ENCODE measurements at regions not wholly inside any gene's neighbourhood (a gene's known extent, or its start where the extent isn't known, plus 50 kb on each side); places are given as distances from the start of the nearest gene placed in this dataset.
"Not testable (repeated sequence)": the region's sequence is repeated elsewhere in the genome, so short reads cannot be mapped to it uniquely, and the experiment has no call there.

DNA sequence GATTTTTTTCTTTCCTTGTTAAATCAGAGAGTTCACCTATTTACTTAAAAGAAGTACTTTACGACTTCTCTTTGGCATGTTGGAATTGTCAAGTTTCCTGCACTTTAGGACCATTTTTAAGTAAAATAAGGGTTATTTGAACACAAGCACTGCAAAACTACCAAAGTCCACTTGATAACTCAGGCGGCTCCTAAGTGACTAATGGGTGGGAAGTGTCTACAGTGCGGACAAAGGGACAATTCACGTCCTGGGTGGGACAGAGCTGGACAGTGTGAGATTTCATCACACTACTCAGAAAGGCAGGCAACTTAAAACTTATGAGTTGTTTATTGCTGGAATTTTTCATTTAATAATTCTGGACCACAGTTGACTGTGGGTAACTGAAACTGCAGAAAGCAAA, 590.2 kb upstream of the UBE2E2 start:
- no peak for DNase-seq

- no peak for DNase-seq
Measured at GRCh38 chr3:22615790-22616189, 587.3 kb upstream of the UBE2E2 start.

DNA sequence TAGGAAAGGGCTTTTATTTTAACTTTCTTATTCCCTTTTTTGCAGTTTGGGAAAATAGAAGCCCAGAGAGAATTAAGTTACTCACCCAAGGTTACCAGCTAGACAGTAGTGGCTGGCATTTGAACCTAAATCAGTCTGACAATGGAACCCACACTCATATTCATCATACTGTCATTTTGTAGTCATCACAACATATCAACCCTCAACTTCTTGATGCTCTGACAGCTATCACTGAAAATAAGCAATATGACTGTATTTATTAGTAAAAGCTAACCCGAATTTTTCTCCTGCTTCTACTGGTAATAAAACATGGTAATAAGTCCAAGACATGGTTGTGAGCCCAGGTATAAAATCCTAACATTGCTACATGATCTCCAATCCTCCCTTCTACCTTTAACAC, 585.8 kb upstream of the UBE2E2 start:
- DNase-seq, result no peak

GRCh38 chr3:22620498-22620897, 582.6 kb upstream of the UBE2E2 start:
- no peak for DNase-seq

DNA sequence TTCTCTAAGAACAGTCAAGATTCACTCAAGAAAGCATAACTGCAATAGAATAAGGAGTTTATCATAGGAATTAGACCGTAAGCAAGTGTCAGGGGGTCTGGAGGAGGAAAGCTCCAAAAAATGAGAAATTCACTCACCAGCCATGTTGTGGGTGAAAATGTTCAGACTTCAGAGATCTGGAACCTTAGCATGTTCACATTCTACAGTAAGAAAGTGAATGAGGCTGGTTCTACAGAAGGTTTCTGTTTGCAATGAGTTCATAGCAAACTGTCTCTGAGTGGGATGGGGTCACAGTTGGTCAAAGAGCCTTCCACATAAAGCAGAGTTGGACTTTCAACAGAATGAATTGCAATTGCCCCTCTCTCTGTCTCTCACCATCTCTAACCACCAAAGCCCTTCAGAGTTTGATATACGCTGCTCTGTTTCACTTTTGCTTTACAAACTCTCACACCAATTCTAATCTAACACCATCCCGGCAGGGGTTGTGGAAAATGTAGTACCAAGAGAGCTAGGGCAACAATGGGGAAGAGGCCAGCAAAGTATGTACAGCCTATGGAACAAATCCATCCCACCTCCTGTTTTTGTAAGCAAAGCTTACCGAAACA, 581.8 kb upstream of the UBE2E2 start:
- no peak for DNase-seq

DNA sequence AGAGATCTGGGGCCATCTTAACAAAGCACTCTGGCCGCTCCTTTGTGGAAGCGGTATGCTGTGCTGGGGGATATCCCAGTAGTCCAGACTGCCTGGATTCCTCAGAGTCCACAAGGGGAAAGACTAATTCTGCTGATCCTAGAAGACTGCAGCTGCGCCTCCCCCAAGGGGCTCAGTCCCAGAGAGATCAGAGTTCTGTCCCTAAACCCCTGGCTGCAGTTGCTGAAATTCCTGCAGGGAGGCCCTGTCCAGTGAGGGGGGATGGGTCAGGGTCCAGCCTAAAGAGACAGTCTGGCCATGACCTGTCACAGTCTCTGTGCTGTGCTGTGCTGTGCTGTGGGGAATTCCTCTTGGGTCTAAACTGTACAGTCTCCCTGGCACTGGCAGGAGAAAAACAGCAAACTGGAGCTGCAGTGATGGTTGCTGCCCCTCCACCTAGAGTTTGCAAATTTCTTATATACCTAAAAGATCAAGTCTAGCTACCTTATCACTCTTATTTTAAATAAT, 575.1 kb upstream of the UBE2E2 start:
- no peak for DNase-seq

- no peak for DNase-seq
Measured at GRCh38 chr3:22632536-22632935, 570.6 kb upstream of the UBE2E2 start.

DNA sequence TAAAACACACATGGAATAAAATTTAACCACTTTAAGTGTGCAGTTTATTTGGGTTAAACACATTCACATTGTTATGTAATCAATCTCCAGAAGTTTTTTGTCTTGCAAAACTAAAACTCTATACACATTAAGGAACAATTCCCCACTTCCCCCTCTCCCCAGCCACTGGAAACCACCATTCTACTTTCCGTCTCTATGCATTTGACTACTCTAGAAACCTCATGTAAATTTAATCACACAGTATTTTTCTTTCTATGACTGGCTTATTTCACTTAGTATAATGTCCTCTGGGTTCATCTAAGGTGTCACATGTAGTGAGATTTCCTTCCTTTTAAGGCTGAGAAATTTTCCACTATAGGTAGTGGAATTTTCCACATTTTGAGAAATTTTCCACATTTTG, 568.7 kb upstream of the UBE2E2 start:
- no peak for DNase-seq

- no peak for DNase-seq
Measured at GRCh38 chr3:22659651-22660475, 543.3 kb upstream of the UBE2E2 start.

DNA sequence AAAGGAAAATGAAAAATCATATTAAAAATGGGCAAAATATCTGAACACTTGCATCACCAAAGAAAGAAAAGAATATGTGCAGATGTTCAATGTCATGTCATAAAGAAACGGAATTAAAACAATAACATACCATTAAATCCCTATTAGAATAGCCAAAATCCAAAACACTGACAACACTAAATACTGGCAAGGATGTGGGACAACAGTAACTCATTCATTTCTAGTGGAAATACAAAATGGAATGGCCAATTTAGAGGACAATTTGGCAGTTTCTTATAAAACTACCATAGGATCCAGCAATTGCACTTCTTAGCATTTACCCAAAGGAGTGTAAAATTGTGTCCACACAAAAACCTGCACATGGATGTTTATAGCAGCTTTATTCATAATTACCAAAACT, 542.5 kb upstream of the UBE2E2 start:
- DNase-seq, result no peak

- no peak for DNase-seq
Measured at GRCh38 chr3:22661121-22661700, 541.9 kb upstream of the UBE2E2 start.

GRCh38 chr3:22665528-22665927, 537.6 kb upstream of the UBE2E2 start:
- no peak for DNase-seq

GRCh38 chr3:22666736-22667135, 536.4 kb upstream of the UBE2E2 start:
- no peak for DNase-seq

DNA sequence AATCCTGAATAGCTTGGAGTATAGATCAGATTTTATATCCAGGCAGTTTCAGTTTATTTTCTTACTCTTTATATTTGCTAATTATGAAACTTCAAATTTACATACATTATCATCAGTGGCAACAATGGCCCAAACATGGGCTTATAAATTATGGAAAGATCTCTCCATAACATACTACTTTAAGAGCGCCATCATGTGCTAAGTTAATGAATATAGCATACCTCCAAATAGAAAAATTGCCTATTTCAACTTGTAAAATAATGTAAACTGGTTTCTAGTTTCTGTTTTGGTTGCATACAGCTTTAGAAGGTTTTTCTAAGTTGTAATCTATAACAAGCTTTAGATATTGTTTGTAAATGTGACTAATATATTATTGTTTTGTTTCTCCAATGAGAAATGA, 531.3 kb upstream of the UBE2E2 start:
- no peak for DNase-seq

DNA sequence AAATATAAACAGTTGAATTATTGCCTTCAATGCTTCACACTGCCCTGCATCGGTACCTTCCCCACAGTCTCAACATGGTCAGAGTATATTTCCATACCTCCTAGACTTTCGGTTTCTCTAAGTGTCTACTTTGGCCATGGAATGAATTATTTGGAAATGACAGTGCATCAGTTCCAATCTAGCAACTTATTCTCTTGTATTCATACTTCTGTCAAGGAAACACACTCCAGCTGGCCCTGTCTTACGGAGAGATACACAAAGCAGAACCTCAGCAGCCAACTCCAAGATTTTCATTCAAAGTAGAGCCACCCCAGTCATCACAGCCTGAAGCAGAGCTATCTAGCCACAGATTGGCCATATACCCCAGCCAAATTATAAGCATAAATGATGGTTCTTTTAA, 518.4 kb upstream of the UBE2E2 start:
- DNase-seq, result no peak

DNA sequence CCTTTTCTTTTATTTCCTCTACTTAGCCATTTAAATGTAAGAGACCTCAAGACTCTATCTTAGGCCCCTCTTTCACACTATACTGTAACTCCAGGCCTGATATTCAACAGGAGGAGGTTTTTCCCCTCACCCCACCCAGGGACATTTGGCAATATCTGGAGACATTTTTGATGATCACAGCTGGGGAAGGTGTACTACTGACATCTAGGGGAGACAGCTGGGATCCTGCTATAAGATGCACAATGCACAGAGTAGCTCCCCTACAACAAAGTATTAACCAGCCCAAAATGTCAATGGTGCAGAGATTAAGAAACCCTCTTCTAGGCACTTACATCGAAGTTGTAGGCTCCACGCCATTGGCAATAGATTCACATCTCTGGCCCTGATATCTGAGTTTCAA, 517.5 kb upstream of the UBE2E2 start:
- DNase-seq, result no peak

- no peak for DNase-seq
Measured at GRCh38 chr3:22691407-22691806, 511.7 kb upstream of the UBE2E2 start.

- no peak for DNase-seq
Measured at GRCh38 chr3:22691856-22692628, 511.1 kb upstream of the UBE2E2 start.

DNA sequence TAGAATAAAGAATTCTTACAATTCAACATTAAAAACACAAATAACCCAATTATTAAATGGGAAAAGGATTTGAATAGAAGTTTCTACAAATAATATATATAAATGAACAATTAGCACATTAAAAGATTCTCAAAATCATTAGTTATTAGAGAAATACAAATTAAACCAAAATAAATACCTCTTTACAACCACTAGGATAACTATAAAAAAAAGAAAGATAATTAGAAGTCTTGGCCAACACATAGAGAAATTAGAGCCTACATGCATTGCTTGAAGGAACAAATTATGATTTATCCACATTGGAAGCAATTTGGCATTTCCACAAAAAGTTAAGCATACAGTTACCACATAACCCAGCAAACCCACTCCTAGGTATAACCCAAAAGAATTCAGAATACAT, 502.3 kb upstream of the UBE2E2 start:
- DNase-seq, result no peak

DNA sequence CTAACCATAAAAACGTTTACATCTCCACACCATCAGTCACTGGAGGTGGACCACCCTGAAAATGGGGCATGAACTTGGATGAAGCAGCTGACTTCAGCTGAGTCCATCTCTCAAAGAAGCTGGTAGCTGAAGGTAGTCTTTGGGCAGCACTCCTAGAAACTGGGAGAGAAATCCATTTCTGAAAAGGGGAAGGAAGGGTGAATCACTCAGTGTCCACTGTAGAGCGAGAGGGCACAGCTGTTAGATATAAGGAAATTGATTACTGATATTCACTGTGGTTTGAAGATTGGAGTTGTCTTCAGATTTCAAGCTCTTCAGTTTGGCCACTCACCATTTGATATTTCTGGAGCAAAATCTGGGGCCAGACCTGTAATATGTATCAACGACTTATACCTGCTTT, 499.0 kb upstream of the UBE2E2 start:
- DNase-seq, result no peak

DNA sequence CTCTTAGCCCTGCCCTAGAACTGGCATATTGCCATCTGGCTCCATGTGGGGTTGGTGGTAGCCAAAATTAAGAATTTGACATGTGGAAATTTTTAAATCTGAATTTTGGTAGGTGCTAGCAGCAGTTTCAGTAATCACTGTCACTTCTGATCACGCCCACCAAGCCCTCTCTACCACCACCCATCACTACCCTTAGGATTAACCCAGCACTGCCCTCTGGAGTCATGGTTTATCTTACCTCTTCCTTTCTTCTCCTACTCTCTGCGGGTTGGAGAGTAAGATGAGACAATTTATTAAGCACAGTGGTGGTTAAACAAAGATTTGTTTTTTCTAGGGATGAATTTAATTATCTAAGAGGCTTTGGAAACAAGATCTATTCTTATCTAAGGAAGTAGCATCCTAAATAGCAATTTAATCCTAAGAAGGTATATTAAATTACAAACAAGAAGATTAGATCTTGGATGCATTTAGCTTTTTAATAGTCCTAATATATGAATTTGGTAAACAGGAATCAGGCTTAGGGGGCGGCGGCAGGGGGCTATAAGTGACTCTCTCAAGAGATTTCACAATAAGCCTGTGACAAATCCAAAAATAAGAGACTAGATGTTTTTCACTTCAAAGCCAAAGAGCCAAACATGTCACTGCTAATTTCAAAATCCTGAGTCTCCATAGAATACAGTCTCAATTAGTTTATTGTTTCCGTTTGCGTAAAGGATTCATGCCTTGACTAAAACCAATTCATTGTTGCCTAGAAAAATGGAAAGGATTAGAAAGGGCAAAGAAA, 498.4 kb upstream of the UBE2E2 start:
- no peak for DNase-seq

DNA sequence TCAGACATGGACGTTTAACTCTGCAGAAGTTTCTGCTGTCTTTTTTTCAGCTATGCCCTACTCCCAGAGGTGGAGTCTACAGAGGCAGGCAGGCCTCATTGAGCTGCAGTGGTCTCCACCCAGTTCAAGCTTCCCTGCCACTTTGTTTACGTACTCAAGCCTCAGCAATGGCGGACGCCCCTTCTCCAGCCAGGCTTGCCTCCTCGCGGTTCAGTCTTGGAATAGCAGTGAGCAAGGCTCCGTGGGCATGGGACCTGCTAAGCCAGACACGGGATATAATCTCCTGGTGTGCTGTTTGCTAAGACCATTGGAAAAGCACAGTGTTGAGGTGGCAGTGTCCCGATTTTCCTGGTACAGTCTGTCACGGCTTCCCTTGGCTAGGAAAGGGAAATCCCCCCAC, 496.2 kb upstream of the UBE2E2 start:
- DNase-seq, result not testable (repeated sequence)

DNA sequence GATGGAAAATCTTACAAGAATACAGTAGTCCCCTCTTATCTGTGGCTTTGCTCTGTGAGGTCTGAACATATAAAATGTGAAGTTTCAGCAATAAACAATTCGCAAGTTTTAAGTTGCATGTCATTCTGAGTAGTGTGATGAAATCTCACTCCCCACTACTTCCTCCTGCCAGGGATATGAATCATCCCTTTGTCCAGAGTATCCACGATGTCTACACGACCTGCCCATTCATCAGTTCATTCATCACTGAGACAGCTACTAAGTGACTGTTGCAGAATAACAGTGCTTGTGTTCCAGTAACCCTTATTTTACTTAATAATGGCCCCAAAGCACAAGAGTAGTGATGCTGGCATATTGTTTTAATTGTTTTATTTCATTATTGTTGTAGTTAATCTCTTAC, 489.2 kb upstream of the UBE2E2 start:
- DNase-seq, result no peak
